ENCODE measurements at regions not wholly inside any gene's neighbourhood (a gene's known extent, or its start where the extent isn't known, plus 50 kb on each side); places are given as distances from the start of the nearest gene placed in this dataset.

GRCh38 chr4:120225527-120225926 is 158.9 kb upstream of the MAD2L1 start:
- no peak for TF ChIP-seq CTCF (optimal IDR thresholded peaks at IDR 0.05 in 1 of 3, IDR thresholded peaks at IDR 0.05 in 1 of 3, conservative IDR thresholded peaks at IDR 0.05 in 1 of 3; ENCODE audit: extremely low read depth in 1 of 3, insufficient read depth in 2 of 3, low read length in 3 of 3)
- no peak for TF ChIP-seq EZH2 (IDR thresholded peaks at IDR 0.05; ENCODE audit: low read length)
